Pulmonary artery endothelial cell (primary cell): ENCODE measurements at regions not wholly inside any gene's neighbourhood (a gene's known extent, or its start where the extent isn't known, plus 50 kb on each side); places are given as distances from the start of the nearest gene placed in this dataset.
"Not testable (repeated sequence)": the region's sequence is repeated elsewhere in the genome, so short reads cannot be mapped to it uniquely, and the experiment has no call there.

Source experiments
- DNase-seq: peaks from one replicate; pipeline ENCODE4 v3.0.0-alpha.2; 2011; ENCODE audit warnings: low read depth, low spot score

- DNase-seq = no peak
These were observed 285.1 kb upstream of the ARRDC3 start for GRCh38 chr5:91668261-91668660.

- DNase-seq = no peak
These were observed 269.6 kb upstream of the ARRDC3 start for GRCh38 chr5:91652678-91653077.

- no peak for DNase-seq
These were observed 268.6 kb upstream of the ARRDC3 start for GRCh38 chr5:91651704-91652103.

GRCh38 chr5:91645347-91645746 is 262.2 kb upstream of the ARRDC3 start:
- DNase-seq = no peak

- no peak for DNase-seq
These were observed 260.7 kb upstream of the ARRDC3 start for GRCh38 chr5:91643797-91644196.

- DNase-seq = no peak
These were observed 259.5 kb upstream of the ARRDC3 start for GRCh38 chr5:91642581-91642980.

- DNase-seq = no peak
These were observed 258.7 kb upstream of the ARRDC3 start for GRCh38 chr5:91641730-91642350.

- DNase-seq = no peak
These were observed 256.6 kb upstream of the ARRDC3 start for GRCh38 chr5:91639744-91640143.

- no peak for DNase-seq
These were observed 254.9 kb upstream of the ARRDC3 start for GRCh38 chr5:91638010-91638409.

- no peak for DNase-seq
These were observed 253.0 kb upstream of the ARRDC3 start for GRCh38 chr5:91635950-91636734.

- DNase-seq = no peak
These were observed 249.8 kb upstream of the ARRDC3 start for GRCh38 chr5:91632871-91633270.

GRCh38 chr5:91611746-91612145 is 228.6 kb upstream of the ARRDC3 start:
- DNase-seq = no peak

- DNase-seq = no peak
These were observed 224.6 kb upstream of the ARRDC3 start for GRCh38 chr5:91607675-91608074.

GRCh38 chr5:91599863-91600262 is 216.7 kb upstream of the ARRDC3 start:
- no peak for DNase-seq

GRCh38 chr5:91598216-91598615 is 215.1 kb upstream of the ARRDC3 start:
- no peak for DNase-seq

GRCh38 chr5:91595424-91595823 is 212.3 kb upstream of the ARRDC3 start:
- DNase-seq = no peak

- DNase-seq = no peak
These were observed 208.0 kb upstream of the ARRDC3 start for GRCh38 chr5:91591076-91591475.

- no peak for DNase-seq
These were observed 203.1 kb upstream of the ARRDC3 start for GRCh38 chr5:91586232-91586631.

- no peak for DNase-seq
These were observed 201.2 kb upstream of the ARRDC3 start for GRCh38 chr5:91584352-91584751.

GRCh38 chr5:91566012-91566411 is 182.9 kb upstream of the ARRDC3 start:
- DNase-seq = not testable (repeated sequence)

- DNase-seq = no peak
These were observed 179.8 kb upstream of the ARRDC3 start for GRCh38 chr5:91562922-91563321.

- DNase-seq = no peak
These were observed 158.6 kb upstream of the ARRDC3 start for GRCh38 chr5:91541696-91542095.

GRCh38 chr5:91538179-91538578 is 155.1 kb upstream of the ARRDC3 start:
- DNase-seq = no peak
